ENCODE measurements at regions not wholly inside any gene's neighbourhood (a gene's known extent, or its start where the extent isn't known, plus 50 kb on each side); places are given as distances from the start of the nearest gene placed in this dataset.
"Not testable (repeated sequence)": the region's sequence is repeated elsewhere in the genome, so short reads cannot be mapped to it uniquely, and the experiment has no call there.

- no peak for DNase-seq (ENCODE audit: low spot score)
These were observed 724.5 kb upstream of the RAG2 start for GRCh38 chr11:37322333-37323194.

GRCh38 chr11:37320921-37321320 lies 722.9 kb upstream of the RAG2 start:
- DNase-seq (ENCODE audit: low spot score), result no peak

GRCh38 chr11:37317803-37318202 lies 719.8 kb upstream of the RAG2 start:
- no peak for DNase-seq (ENCODE audit: low spot score)

GRCh38 chr11:37313266-37313665 lies 715.2 kb upstream of the RAG2 start:
- no peak for DNase-seq (ENCODE audit: low spot score)

- DNase-seq (ENCODE audit: low spot score), result no peak
These were observed 708.5 kb upstream of the RAG2 start for GRCh38 chr11:37306563-37306962.

GRCh38 chr11:37301405-37301804 lies 703.4 kb upstream of the RAG2 start:
- not testable (repeated sequence) for DNase-seq (ENCODE audit: low spot score)

GRCh38 chr11:37298173-37298572 lies 700.1 kb upstream of the RAG2 start:
- no peak for DNase-seq (ENCODE audit: low spot score)

GRCh38 chr11:37286890-37287289 lies 688.9 kb upstream of the RAG2 start:
- no peak for DNase-seq (ENCODE audit: low spot score)

- DNase-seq (ENCODE audit: low spot score), result no peak
These were observed 684.3 kb upstream of the RAG2 start for GRCh38 chr11:37282367-37282766.

GRCh38 chr11:37280200-37280599 lies 682.2 kb upstream of the RAG2 start:
- no peak for DNase-seq (ENCODE audit: low spot score)

GRCh38 chr11:37277896-37278465 lies 679.9 kb upstream of the RAG2 start:
- no peak for DNase-seq (ENCODE audit: low spot score)

GRCh38 chr11:37264783-37265182 lies 666.7 kb upstream of the RAG2 start:
- DNase-seq (ENCODE audit: low spot score), result no peak

- no peak for DNase-seq (ENCODE audit: low spot score)
These were observed 666.0 kb upstream of the RAG2 start for GRCh38 chr11:37264060-37264459.

GRCh38 chr11:37263467-37263866 lies 665.4 kb upstream of the RAG2 start:
- DNase-seq (ENCODE audit: low spot score), result not testable (repeated sequence)

GRCh38 chr11:37259734-37260133 lies 661.7 kb upstream of the RAG2 start:
- no peak for DNase-seq (ENCODE audit: low spot score)

- no peak for DNase-seq (ENCODE audit: low spot score)
These were observed 650.1 kb upstream of the RAG2 start for GRCh38 chr11:37248145-37248544.

- DNase-seq (ENCODE audit: low spot score), result not testable (repeated sequence)
These were observed 648.1 kb upstream of the RAG2 start for GRCh38 chr11:37246092-37246491.

- no peak for DNase-seq (ENCODE audit: low spot score)
These were observed 632.8 kb upstream of the RAG2 start for GRCh38 chr11:37230865-37231264.

- no peak for DNase-seq (ENCODE audit: low spot score)
These were observed 625.9 kb upstream of the RAG2 start for GRCh38 chr11:37223962-37224361.

GRCh38 chr11:37203006-37203405 lies 605.0 kb upstream of the RAG2 start:
- no peak for DNase-seq (ENCODE audit: low spot score)

GRCh38 chr11:37199082-37199481 lies 601.0 kb upstream of the RAG2 start:
- no peak for DNase-seq (ENCODE audit: low spot score)

GRCh38 chr11:37184326-37184725 lies 586.3 kb upstream of the RAG2 start:
- no peak for DNase-seq (ENCODE audit: low spot score)

- no peak for DNase-seq (ENCODE audit: low spot score)
These were observed 584.0 kb upstream of the RAG2 start for GRCh38 chr11:37182031-37182430.

- no peak for DNase-seq (ENCODE audit: low spot score)
These were observed 579.7 kb upstream of the RAG2 start for GRCh38 chr11:37177721-37178120.

All from ecto neural progenitor cell (in vitro differentiated cells).